ENCODE measurements at regions not wholly inside any gene's neighbourhood (a gene's known extent, or its start where the extent isn't known, plus 50 kb on each side); places are given as distances from the start of the nearest gene placed in this dataset.

- no peak overlapping the region for H3K27ac ChIP-seq
- intact Hi-C loops (cut with DNase I; ENCODE audit: low total_unique reads): no loop called here
- peaks cover 0 to 10% (median 5%) of the 10 kb centered on the region in 4 donors for H3K9me3 ChIP-seq
- no peak overlapping the region for H3K4me3 ChIP-seq
- H3K4me1 ChIP-seq: no peaks in the 10 kb centered on the region
- H3K36me3 ChIP-seq: no peaks in the 10 kb centered on the region
- TF ChIP-seq POLR2AphosphoS5 (IDR thresholded peaks at IDR 0.05) (no peak), POLR2A (IDR thresholded peaks at IDR 0.05) (no peak), CTCF (IDR thresholded peaks at IDR 0.05) (no peak), EP300 (IDR thresholded peaks at IDR 0.05) (no peak)
- DNase-seq: no peak
- no peaks in the 10 kb centered on the region for H3K27me3 ChIP-seq
Measured at GRCh38 chr5:25764733-25765132, 1120.0 kb upstream of the CDH10 start.

GRCh38 chr5:25763781-25764180 lies 1119.0 kb upstream of the CDH10 start:
- no peak overlapping the region for H3K27ac ChIP-seq
- H3K9me3 ChIP-seq: peaks cover 0 to 8% (median 2%) of the 10 kb centered on the region in 4 donors
- intact Hi-C loops (cut with DNase I; ENCODE audit: low total_unique reads): no loop called here
- H3K4me3 ChIP-seq: no peak overlapping the region
- WGBS, 5 donors: 19 to 52% (median 39%) methylated on average over 3 of the region's 3 CpGs
- no peaks in the 10 kb centered on the region for H3K27me3 ChIP-seq
- no peak for TF ChIP-seq POLR2AphosphoS5 (IDR thresholded peaks at IDR 0.05)
- no peaks in the 10 kb centered on the region for H3K4me1 ChIP-seq
- no peak for DNase-seq
- H3K36me3 ChIP-seq: no peaks in the 10 kb centered on the region

GRCh38 chr5:25754895-25755294 lies 1110.1 kb upstream of the CDH10 start:
- no peaks in the 10 kb centered on the region for H3K27me3 ChIP-seq
- no peaks in the 10 kb centered on the region for H3K36me3 ChIP-seq
- no peak overlapping the region for H3K27ac ChIP-seq
- peaks cover 0 to 15% (median 12%) of the 10 kb centered on the region in 4 donors for H3K9me3 ChIP-seq
- no peak for DNase-seq
- intact Hi-C loops (cut with DNase I; ENCODE audit: low total_unique reads): no loop called here
- 34 to 45% (median 43%) methylated on average over 3 of the region's 3 CpGs for WGBS, 5 donors
- no peaks in the 10 kb centered on the region for H3K4me1 ChIP-seq
- TF ChIP-seq EP300 (IDR thresholded peaks at IDR 0.05) (no peak), POLR2AphosphoS5 (IDR thresholded peaks at IDR 0.05) (no peak)
- H3K4me3 ChIP-seq: no peak overlapping the region

DNA sequence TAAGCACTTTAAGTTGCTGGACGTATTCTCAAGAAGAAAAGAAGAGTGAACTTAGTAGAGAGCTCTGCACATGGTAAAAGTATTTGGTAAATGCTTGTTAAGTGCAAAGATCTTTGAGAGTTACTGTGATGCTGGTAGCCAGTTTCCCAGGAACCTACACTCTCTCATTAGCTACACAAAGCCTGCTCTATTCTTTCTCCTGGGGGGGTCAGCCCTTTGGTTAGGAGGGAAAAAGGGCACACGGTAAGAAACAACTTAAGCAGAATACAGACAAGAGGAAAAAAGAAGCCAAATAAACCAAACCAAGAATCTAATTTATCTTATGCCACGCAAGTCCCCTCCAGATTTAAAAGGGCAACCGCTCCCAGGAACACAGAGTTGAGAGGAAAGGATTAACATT lies 1100.1 kb upstream of the CDH10 start:
- Histone ChIP-seq H3K27ac (no peak overlapping the region), H3K4me3 (no peak overlapping the region), H3K4me1 (no peaks in the 10 kb centered on the region), H3K27me3 (no peaks in the 10 kb centered on the region), H3K9me3 (no peaks in the 10 kb centered on the region), H3K36me3 (no peaks in the 10 kb centered on the region)
- intact Hi-C loops (cut with DNase I; ENCODE audit: low total_unique reads): no loop called here
- TF ChIP-seq CTCF (IDR thresholded peaks at IDR 0.05) (no peak), POLR2AphosphoS5 (IDR thresholded peaks at IDR 0.05) (no peak), EP300 (IDR thresholded peaks at IDR 0.05) (no peak), POLR2A (IDR thresholded peaks at IDR 0.05) (no peak)
- DNase-seq: no peak
- 39 to 48% (median 45%) methylated on average over 4 of the region's 4 CpGs for WGBS, 5 donors

DNA sequence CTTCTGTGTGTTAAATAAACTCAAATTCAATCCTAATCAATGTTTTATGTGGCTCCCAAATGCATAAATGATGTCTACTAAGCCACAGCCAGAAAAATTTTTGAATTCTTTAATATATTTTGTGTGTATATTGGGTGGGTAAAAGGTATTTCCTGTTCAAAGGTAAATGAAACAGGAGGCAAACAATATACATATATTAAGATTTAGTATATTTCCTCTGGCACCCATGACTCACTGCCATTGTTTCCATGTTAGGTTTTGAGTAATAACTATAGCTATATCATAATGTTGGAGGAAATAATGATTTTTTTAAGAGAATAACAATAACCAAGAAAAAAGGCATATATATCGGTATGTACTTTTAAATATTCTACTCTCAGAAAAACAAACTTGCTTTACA lies 1071.9 kb upstream of the CDH10 start:
- 89 to 100% (median 95%) methylated on average over 1 of the region's 1 CpG for WGBS, 5 donors
- H3K4me1 ChIP-seq: no peaks in the 10 kb centered on the region
- DNase-seq: no peak
- no peak overlapping the region for H3K4me3 ChIP-seq
- H3K9me3 ChIP-seq: no peaks in the 10 kb centered on the region
- H3K27ac ChIP-seq: no peak overlapping the region
- intact Hi-C loops (cut with DNase I; ENCODE audit: low total_unique reads): no loop called here
- H3K36me3 ChIP-seq: no peaks in the 10 kb centered on the region
- no peaks in the 10 kb centered on the region for H3K27me3 ChIP-seq
- TF ChIP-seq EP300 (IDR thresholded peaks at IDR 0.05): no peak
- TF ChIP-seq POLR2A (IDR thresholded peaks at IDR 0.05): no peak
- no peak for TF ChIP-seq CTCF (IDR thresholded peaks at IDR 0.05)
- TF ChIP-seq POLR2AphosphoS5 (IDR thresholded peaks at IDR 0.05): no peak
